Endothelial cell of umbilical vein (primary cell): ENCODE measurements at regions not wholly inside any gene's neighbourhood (a gene's known extent, or its start where the extent isn't known, plus 50 kb on each side); places are given as distances from the start of the nearest gene placed in this dataset.
A peak's percentile ranks its signal among the peaks of the same experiment; 100 is the strongest.

Experiments
- BruUV-seq: library from RNA; stranded (reverse); fragments of 400-500 nt; replicated peaks from 2 replicates; lab custom pipeline; 2021; lab: Mats Ljungman, UMichigan
- CTCF ChIA-PET: fragments of 300-600, 350-600 bp; sonication (Branson Sonifier 250); formaldehyde crosslinking; loops from one replicate; lab custom pipeline; 2021; ENCODE audit warnings: antibody characterized with exemption, inconsistent platforms; lab: Charles Lee
- POLR2A ChIA-PET: fragments of 300-600, 350-600 bp; sonication (Branson Sonifier 250); formaldehyde crosslinking; loops from one replicate; lab custom pipeline; 2021; ENCODE audit warnings: antibody characterized with exemption, inconsistent platforms; lab: Charles Lee
- DNase-seq: peaks from one replicate; pipeline ENCODE4 v3.0.0-alpha.2; 2011; ENCODE audit warnings: low read depth, low spot score
- FAIRE-seq: peaks from 2 replicates; lab custom pipeline; 2011; peaks lifted over from hg19 to GRCh38; lab: Jason Lieb, UNC
- H2AFZ ChIP-seq: 2 replicates; pipeline ENCODE4 v1.6.0; 2012; ENCODE audit warnings: low read depth, low read length, control low read depth, inconsistent platforms
- H3K27ac ChIP-seq: 2 replicates; pipeline ENCODE4 v1.5.1; 2011; ENCODE audit warnings: low read depth, mild to moderate bottlenecking, control low read depth, low read length, moderate library complexity; ENCODE audit not compliant: insufficient read depth
- H3K27me3 ChIP-seq, 2 experiments: 2 replicates each; pipeline versions ENCODE4 v1.6.0 to v1.6.1; 2011; ENCODE audit warnings: low read length in 2 of 2, mixed read lengths in 1 of 2; ENCODE audit not compliant: control insufficient read depth in 2 of 2, insufficient read depth in 2 of 2
- H3K36me3 ChIP-seq, 2 experiments: 2 replicates in 1 of 2; 3 replicates in 1 of 2; pipeline ENCODE4 v1.5.1; 2011; ENCODE audit warnings: low read length in 2 of 2, mild to moderate bottlenecking in 1 of 2, moderate library complexity in 1 of 2; ENCODE audit not compliant: control insufficient read depth in 2 of 2, insufficient read depth in 2 of 2; ENCODE audit errors: extremely low read depth in 1 of 2
- H3K4me1 ChIP-seq: 3 replicates; pipeline ENCODE4 v1.5.1; 2011; ENCODE audit warnings: mild to moderate bottlenecking, low read length; ENCODE audit not compliant: control insufficient read depth, insufficient read depth; ENCODE audit errors: extremely low read depth
- H3K4me2 ChIP-seq: 2 replicates; pipeline ENCODE4 v1.6.1; 2011; ENCODE audit warnings: low read length, control low read depth, mixed read lengths; ENCODE audit not compliant: insufficient read depth
- H3K4me3 ChIP-seq, 3 experiments: fragments of 200-600 bp in 1 of 3; sonication (generic), shearing (Covaris generic) in 1 of 3; replicated peaks in 1 of 3; 2 replicates each; pipeline ENCODE4 v1.5.1; 2011 to 2016; ENCODE audit warnings: control low read depth in 3 of 3, low read length in 3 of 3, mild to moderate bottlenecking in 2 of 3, inconsistent platforms in 1 of 3, low read depth in 1 of 3, moderate library complexity in 1 of 3; ENCODE audit not compliant: insufficient read depth in 1 of 3
- H3K79me2 ChIP-seq: 2 replicates; pipeline ENCODE4 v1.6.0; 2012; ENCODE audit warnings: low read length, inconsistent platforms; ENCODE audit not compliant: control insufficient read depth, insufficient read depth
- H3K9ac ChIP-seq: replicated peaks from 2 replicates; pipeline ENCODE3; 2011; ENCODE audit warnings: low read length, control low read depth; ENCODE audit not compliant: insufficient read depth; ENCODE audit errors: extremely low read depth
- H3K9me1 ChIP-seq: replicated peaks from 3 replicates; pipeline ENCODE4 v1.6.0; 2011; ENCODE audit warnings: mild to moderate bottlenecking, low read length; ENCODE audit not compliant: control insufficient read depth, insufficient read depth; ENCODE audit errors: extremely low read depth
- H3K9me3 ChIP-seq: replicated peaks from 2 replicates; pipeline ENCODE4 v1.5.1; 2012; ENCODE audit warnings: low read length, inconsistent platforms; ENCODE audit not compliant: control insufficient read depth, insufficient read depth
- H4K20me1 ChIP-seq: replicated peaks from 2 replicates; pipeline ENCODE3; 2011; ENCODE audit warnings: mild to moderate bottlenecking, low read length; ENCODE audit not compliant: control insufficient read depth, insufficient read depth; ENCODE audit errors: extremely low read depth
- EZH2 ChIP-seq: IDR thresholded peaks from 2 replicates; pipeline ENCODE4 v1.6.1; 2012; ENCODE audit warnings: borderline replicate concordance, low read depth, mild to moderate bottlenecking, moderate library complexity, low read length, inconsistent platforms; ENCODE audit not compliant: severe bottlenecking
- FOS ChIP-seq: IDR thresholded peaks from 2 replicates; pipeline ENCODE4 v1.6.1; 2011; ENCODE audit warnings: mild to moderate bottlenecking, low read length, moderate library complexity, borderline replicate concordance; ENCODE audit not compliant: insufficient read depth
- GATA2 ChIP-seq: IDR thresholded peaks from 2 replicates; pipeline ENCODE4 v1.7.0; 2011; ENCODE audit warnings: low read depth, mild to moderate bottlenecking, moderate library complexity, mixed read lengths, low read length; ENCODE audit not compliant: insufficient read length, insufficient read depth
- JUN ChIP-seq: IDR thresholded peaks from 2 replicates; pipeline ENCODE4 v1.6.1; 2011; ENCODE audit warnings: borderline replicate concordance, low read depth; ENCODE audit not compliant: insufficient read length, insufficient read depth
- MYC ChIP-seq: IDR thresholded peaks from one replicate; pipeline ENCODE4 v1.6.1; 2011; ENCODE audit warnings: mild to moderate bottlenecking, low read depth, low read length
- POLR2A ChIP-seq: IDR thresholded peaks from 2 replicates; pipeline ENCODE4 v1.6.1; 2012; ENCODE audit warnings: low read depth, mild to moderate bottlenecking, control low read depth, low read length
- POLR2AphosphoS5 ChIP-seq: IDR thresholded peaks from 2 replicates; pipeline ENCODE4 v1.6.1; 2012; ENCODE audit warnings: low read depth, mild to moderate bottlenecking, control low read depth, low read length, moderate library complexity; ENCODE audit not compliant: insufficient read depth
- dilution Hi-C: fragments of 300-500 bp; cut with MboI; formaldehyde crosslinking; loops from one replicate; pipeline ENCODE4 v1.15.0; 2019; ENCODE audit warnings: low sequenced_read_pairs; ENCODE audit not compliant: extremely low pct_ligation_motif_present
- intact Hi-C: fragments of 100-400 bp; cut with micrococcal nuclease; formaldehyde crosslinking; loops from one replicate; pipeline ENCODE4 v1.10.0; 2022
- TF ChIP-seq, protein P1 (sequence below), 2 donors: IDR thresholded peaks; 1 replicate in 1 of 2; 2 replicates in 1 of 2; pipeline ENCODE4 v1.5.1; 2011; ENCODE audit warnings: low read length in 2 of 2, mild to moderate bottlenecking in 2 of 2, moderate library complexity in 2 of 2, control low read depth in 1 of 2, inconsistent platforms in 1 of 2, low read depth in 1 of 2; ENCODE audit not compliant: insufficient read depth in 1 of 2; ENCODE audit errors: extremely low read depth in 1 of 2

- no peak overlapping the region for H3K4me3 ChIP-seq
- FAIRE-seq (peak; percentile 60), DNase-seq (peak; percentile 30)
- H3K4me2 ChIP-seq = no peak overlapping the region
- POLR2A ChIA-PET = no interaction called here
- H3K9me1 ChIP-seq = no peaks in the 10 kb centered on the region
- no peak overlapping the region for H3K27ac ChIP-seq
- H3K9ac ChIP-seq = no peak overlapping the region
- CTCF ChIA-PET = interaction anchor here (0.7 to 3.4 kb wide), 4 partner anchors 11 to 1514 kb away, joined by 3 to 25 read pairs (median 3); no protein-coding TSS in a partner anchor
- dilution Hi-C loops = no loop called here
- BruUV-seq = no TSS peak
- TF ChIP-seq, protein P1, sequence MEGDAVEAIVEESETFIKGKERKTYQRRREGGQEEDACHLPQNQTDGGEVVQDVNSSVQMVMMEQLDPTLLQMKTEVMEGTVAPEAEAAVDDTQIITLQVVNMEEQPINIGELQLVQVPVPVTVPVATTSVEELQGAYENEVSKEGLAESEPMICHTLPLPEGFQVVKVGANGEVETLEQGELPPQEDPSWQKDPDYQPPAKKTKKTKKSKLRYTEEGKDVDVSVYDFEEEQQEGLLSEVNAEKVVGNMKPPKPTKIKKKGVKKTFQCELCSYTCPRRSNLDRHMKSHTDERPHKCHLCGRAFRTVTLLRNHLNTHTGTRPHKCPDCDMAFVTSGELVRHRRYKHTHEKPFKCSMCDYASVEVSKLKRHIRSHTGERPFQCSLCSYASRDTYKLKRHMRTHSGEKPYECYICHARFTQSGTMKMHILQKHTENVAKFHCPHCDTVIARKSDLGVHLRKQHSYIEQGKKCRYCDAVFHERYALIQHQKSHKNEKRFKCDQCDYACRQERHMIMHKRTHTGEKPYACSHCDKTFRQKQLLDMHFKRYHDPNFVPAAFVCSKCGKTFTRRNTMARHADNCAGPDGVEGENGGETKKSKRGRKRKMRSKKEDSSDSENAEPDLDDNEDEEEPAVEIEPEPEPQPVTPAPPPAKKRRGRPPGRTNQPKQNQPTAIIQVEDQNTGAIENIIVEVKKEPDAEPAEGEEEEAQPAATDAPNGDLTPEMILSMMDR (IDR thresholded peaks at IDR 0.05; ENCODE audit: extremely low read depth in 1 of 2, insufficient read depth in 1 of 2, low read depth in 1 of 2, low read length in 2 of 2) = peak; percentile 55 to 72
- TF ChIP-seq EZH2 (no peak), POLR2AphosphoS5 (no peak), MYC (no peak), FOS (no peak), JUN (no peak), GATA2 (no peak), POLR2A (no peak)
- no peaks in the 10 kb centered on the region for H3K27me3 ChIP-seq
- H3K79me2 ChIP-seq = no peaks in the 10 kb centered on the region
- no peaks in the 10 kb centered on the region for H3K4me1 ChIP-seq
- no peaks in the 10 kb centered on the region for H4K20me1 ChIP-seq
- H2AFZ ChIP-seq = no peak overlapping the region
- H3K36me3 ChIP-seq = no peaks in the 10 kb centered on the region
- intact Hi-C loops = loop anchor here (1.0 kb wide), 2 partner anchors 617 to 658 kb away; partner anchors contain the start of gene RPRM
- no peaks in the 10 kb centered on the region for H3K9me3 ChIP-seq
Measured at GRCh38 chr2:152861349-152861942, 143.0 kb downstream of the ARL6IP6 start.
